ENCODE measurements at regions not wholly inside any gene's neighbourhood (a gene's known extent, or its start where the extent isn't known, plus 50 kb on each side); places are given as distances from the start of the nearest gene placed in this dataset.

DNA sequence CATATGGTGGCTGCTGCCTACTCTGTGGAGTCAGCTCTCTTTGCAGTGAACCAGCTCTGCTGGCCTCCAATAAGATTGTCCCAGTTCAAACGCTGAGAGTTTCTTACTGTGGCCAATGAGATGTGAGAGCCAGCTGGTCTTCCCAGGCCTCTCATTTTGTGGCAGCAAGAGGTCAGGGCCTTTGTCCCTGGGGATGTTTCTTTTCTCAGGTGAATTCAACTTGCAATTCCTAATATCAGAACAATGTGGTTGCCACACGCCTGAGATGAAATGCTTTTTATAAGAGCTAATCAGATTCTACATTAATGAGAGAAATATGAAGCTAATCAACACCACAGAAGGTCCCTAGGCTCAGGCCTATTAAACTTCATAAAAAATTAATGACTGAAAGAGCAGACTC is 660.1 kb upstream of the CAMK1G start:
- no peak for ATAC-seq

GRCh38 chr1:208923946-208924720 is 659.4 kb upstream of the CAMK1G start:
- DNase-seq (no peak), ATAC-seq (no peak)
- H3K27ac Mint-ChIP-seq: no peak overlapping the region
- H3K36me3 Mint-ChIP-seq (ENCODE audit: low read depth): no peaks in the 10 kb centered on the region
- no peak for TF ChIP-seq CTCF (IDR thresholded peaks at IDR 0.05)
- intact Hi-C loops (cut with micrococcal nuclease): no loop called here
- H3K27me3 Mint-ChIP-seq: peaks cover 2% of the 10 kb centered on the region
- no peak overlapping the region for H3K4me3 Mint-ChIP-seq
- H3K4me1 Mint-ChIP-seq (ENCODE audit: low read depth): no peaks in the 10 kb centered on the region
- no peaks in the 10 kb centered on the region for H3K9me3 Mint-ChIP-seq
- POLR2A ChIA-PET: no interaction called here
- CTCF ChIA-PET: no interaction called here

More for the DNA sequence above, 660.1 kb upstream of the CAMK1G start:
- Mint-ChIP-seq H3K4me1 (ENCODE audit: low read depth) (no peaks in the 10 kb centered on the region), H3K36me3 (ENCODE audit: low read depth) (no peaks in the 10 kb centered on the region), H3K27ac (no peak overlapping the region), H3K4me3 (no peak overlapping the region), H3K9me3 (no peaks in the 10 kb centered on the region), H3K27me3 (peaks cover 2% of the 10 kb centered on the region)
- no peak for DNase-seq
- POLR2A ChIA-PET: no interaction called here
- CTCF ChIA-PET: no interaction called here
- TF ChIP-seq CTCF (IDR thresholded peaks at IDR 0.05): no peak
- intact Hi-C loops (cut with micrococcal nuclease): no loop called here

- Mint-ChIP-seq H3K4me3 (no peak overlapping the region), H3K9me3 (no peaks in the 10 kb centered on the region), H3K4me1 (ENCODE audit: low read depth) (no peaks in the 10 kb centered on the region), H3K36me3 (ENCODE audit: low read depth) (no peaks in the 10 kb centered on the region), H3K27me3 (peaks cover 2% of the 10 kb centered on the region), H3K27ac (no peak overlapping the region)
- CTCF ChIA-PET: no interaction called here
- no peak for ATAC-seq
- no peak for TF ChIP-seq CTCF (IDR thresholded peaks at IDR 0.05)
- intact Hi-C loops (cut with micrococcal nuclease): no loop called here
- DNase-seq: no peak
- POLR2A ChIA-PET: no interaction called here
Measured at GRCh38 chr1:208924928-208925327, 658.6 kb upstream of the CAMK1G start.

- Mint-ChIP-seq H3K27me3 (peaks cover 2% of the 10 kb centered on the region), H3K9me3 (no peaks in the 10 kb centered on the region), H3K4me1 (ENCODE audit: low read depth) (no peaks in the 10 kb centered on the region), H3K36me3 (ENCODE audit: low read depth) (no peaks in the 10 kb centered on the region), H3K27ac (no peak overlapping the region), H3K4me3 (no peak overlapping the region)
- ATAC-seq: no peak
- intact Hi-C loops (cut with micrococcal nuclease): no loop called here
- no peak for DNase-seq
- ChIA-PET CTCF (no interaction called here), POLR2A (no interaction called here)
- no peak for TF ChIP-seq CTCF (IDR thresholded peaks at IDR 0.05)
Measured at GRCh38 chr1:208928349-208929010, 655.0 kb upstream of the CAMK1G start.

DNA sequence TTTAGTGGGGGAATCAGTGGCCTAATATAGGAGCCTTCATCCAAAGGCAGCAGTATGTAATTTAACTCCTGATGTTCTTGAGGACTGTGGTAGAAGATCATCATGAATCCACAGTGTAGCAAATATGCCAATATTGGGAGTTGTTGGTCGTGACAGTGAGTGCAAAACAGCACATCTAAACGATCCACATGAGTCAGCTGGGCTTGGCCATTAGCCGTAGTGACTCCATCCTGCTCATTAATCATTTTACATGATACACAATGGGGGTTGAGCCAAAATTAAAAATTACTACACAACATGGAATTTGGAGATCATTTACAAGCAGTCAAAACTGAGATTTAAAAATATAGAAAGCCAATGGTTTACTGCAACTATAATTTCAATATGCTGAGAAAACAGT is 653.9 kb upstream of the CAMK1G start:
- DNase-seq: no peak
- intact Hi-C loops (cut with micrococcal nuclease): no loop called here
- Mint-ChIP-seq H3K27me3 (peaks cover 2% of the 10 kb centered on the region), H3K9me3 (no peaks in the 10 kb centered on the region), H3K4me3 (no peak overlapping the region), H3K27ac (no peak overlapping the region), H3K36me3 (ENCODE audit: low read depth) (no peaks in the 10 kb centered on the region), H3K4me1 (ENCODE audit: low read depth) (no peaks in the 10 kb centered on the region)
- TF ChIP-seq CTCF (IDR thresholded peaks at IDR 0.05): no peak
- ATAC-seq: no peak
- ChIA-PET CTCF (no interaction called here), POLR2A (no interaction called here)
